Endothelial cell of umbilical vein (primary cell): ENCODE measurements at regions not wholly inside any gene's neighbourhood (a gene's known extent, or its start where the extent isn't known, plus 50 kb on each side); places are given as distances from the start of the nearest gene placed in this dataset.

ENCODE experiments used
- BruUV-seq: library from RNA; stranded (reverse); fragments of 400-500 nt; replicated peaks from 2 replicates; lab custom pipeline; 2021; lab: Mats Ljungman, UMichigan
- CTCF ChIA-PET: fragments of 300-600, 350-600 bp; sonication (Branson Sonifier 250); formaldehyde crosslinking; loops from one replicate; lab custom pipeline; 2021; ENCODE audit warnings: antibody characterized with exemption, inconsistent platforms; lab: Charles Lee
- POLR2A ChIA-PET: fragments of 300-600, 350-600 bp; sonication (Branson Sonifier 250); formaldehyde crosslinking; loops from one replicate; lab custom pipeline; 2021; ENCODE audit warnings: antibody characterized with exemption, inconsistent platforms; lab: Charles Lee
- DNase-seq: peaks from one replicate; pipeline ENCODE4 v3.0.0-alpha.2; 2011; ENCODE audit warnings: low read depth, low spot score
- FAIRE-seq: peaks from 2 replicates; lab custom pipeline; 2011; peaks lifted over from hg19 to GRCh38; lab: Jason Lieb, UNC
- H2AFZ ChIP-seq: 2 replicates; pipeline ENCODE4 v1.6.0; 2012; ENCODE audit warnings: low read depth, low read length, control low read depth, inconsistent platforms
- H3K27ac ChIP-seq: 2 replicates; pipeline ENCODE4 v1.5.1; 2011; ENCODE audit warnings: low read depth, mild to moderate bottlenecking, control low read depth, low read length, moderate library complexity; ENCODE audit not compliant: insufficient read depth
- H3K27me3 ChIP-seq, 2 experiments: 2 replicates each; pipeline versions ENCODE4 v1.6.0 to v1.6.1; 2011; ENCODE audit warnings: low read length in 2 of 2, mixed read lengths in 1 of 2; ENCODE audit not compliant: control insufficient read depth in 2 of 2, insufficient read depth in 2 of 2
- H3K36me3 ChIP-seq, 2 experiments: 2 replicates in 1 of 2; 3 replicates in 1 of 2; pipeline ENCODE4 v1.5.1; 2011; ENCODE audit warnings: low read length in 2 of 2, mild to moderate bottlenecking in 1 of 2, moderate library complexity in 1 of 2; ENCODE audit not compliant: control insufficient read depth in 2 of 2, insufficient read depth in 2 of 2; ENCODE audit errors: extremely low read depth in 1 of 2
- H3K4me1 ChIP-seq: 3 replicates; pipeline ENCODE4 v1.5.1; 2011; ENCODE audit warnings: mild to moderate bottlenecking, low read length; ENCODE audit not compliant: control insufficient read depth, insufficient read depth; ENCODE audit errors: extremely low read depth
- H3K4me2 ChIP-seq: 2 replicates; pipeline ENCODE4 v1.6.1; 2011; ENCODE audit warnings: low read length, control low read depth, mixed read lengths; ENCODE audit not compliant: insufficient read depth
- H3K4me3 ChIP-seq, 3 experiments: fragments of 200-600 bp in 1 of 3; sonication (generic), shearing (Covaris generic) in 1 of 3; replicated peaks in 1 of 3; 2 replicates each; pipeline ENCODE4 v1.5.1; 2011 to 2016; ENCODE audit warnings: control low read depth in 3 of 3, low read length in 3 of 3, mild to moderate bottlenecking in 2 of 3, inconsistent platforms in 1 of 3, low read depth in 1 of 3, moderate library complexity in 1 of 3; ENCODE audit not compliant: insufficient read depth in 1 of 3
- H3K79me2 ChIP-seq: 2 replicates; pipeline ENCODE4 v1.6.0; 2012; ENCODE audit warnings: low read length, inconsistent platforms; ENCODE audit not compliant: control insufficient read depth, insufficient read depth
- H3K9ac ChIP-seq: replicated peaks from 2 replicates; pipeline ENCODE3; 2011; ENCODE audit warnings: low read length, control low read depth; ENCODE audit not compliant: insufficient read depth; ENCODE audit errors: extremely low read depth
- H3K9me1 ChIP-seq: replicated peaks from 3 replicates; pipeline ENCODE4 v1.6.0; 2011; ENCODE audit warnings: mild to moderate bottlenecking, low read length; ENCODE audit not compliant: control insufficient read depth, insufficient read depth; ENCODE audit errors: extremely low read depth
- H3K9me3 ChIP-seq: replicated peaks from 2 replicates; pipeline ENCODE4 v1.5.1; 2012; ENCODE audit warnings: low read length, inconsistent platforms; ENCODE audit not compliant: control insufficient read depth, insufficient read depth
- H4K20me1 ChIP-seq: replicated peaks from 2 replicates; pipeline ENCODE3; 2011; ENCODE audit warnings: mild to moderate bottlenecking, low read length; ENCODE audit not compliant: control insufficient read depth, insufficient read depth; ENCODE audit errors: extremely low read depth
- CTCF ChIP-seq, 2 donors: IDR thresholded peaks; 1 replicate in 1 of 2; 2 replicates in 1 of 2; pipeline ENCODE4 v1.5.1; 2011; ENCODE audit warnings: low read length in 2 of 2, mild to moderate bottlenecking in 2 of 2, moderate library complexity in 2 of 2, control low read depth in 1 of 2, inconsistent platforms in 1 of 2, low read depth in 1 of 2; ENCODE audit not compliant: insufficient read depth in 1 of 2; ENCODE audit errors: extremely low read depth in 1 of 2
- EZH2 ChIP-seq: IDR thresholded peaks from 2 replicates; pipeline ENCODE4 v1.6.1; 2012; ENCODE audit warnings: borderline replicate concordance, low read depth, mild to moderate bottlenecking, moderate library complexity, low read length, inconsistent platforms; ENCODE audit not compliant: severe bottlenecking
- FOS ChIP-seq: IDR thresholded peaks from 2 replicates; pipeline ENCODE4 v1.6.1; 2011; ENCODE audit warnings: mild to moderate bottlenecking, low read length, moderate library complexity, borderline replicate concordance; ENCODE audit not compliant: insufficient read depth
- GATA2 ChIP-seq: IDR thresholded peaks from 2 replicates; pipeline ENCODE4 v1.7.0; 2011; ENCODE audit warnings: low read depth, mild to moderate bottlenecking, moderate library complexity, mixed read lengths, low read length; ENCODE audit not compliant: insufficient read length, insufficient read depth
- JUN ChIP-seq: IDR thresholded peaks from 2 replicates; pipeline ENCODE4 v1.6.1; 2011; ENCODE audit warnings: borderline replicate concordance, low read depth; ENCODE audit not compliant: insufficient read length, insufficient read depth
- MAX ChIP-seq: IDR thresholded peaks from 2 replicates; pipeline ENCODE4 v1.6.1; 2011; ENCODE audit not compliant: insufficient read depth, insufficient read length
- MYC ChIP-seq: IDR thresholded peaks from one replicate; pipeline ENCODE4 v1.6.1; 2011; ENCODE audit warnings: mild to moderate bottlenecking, low read depth, low read length
- POLR2A ChIP-seq: IDR thresholded peaks from 2 replicates; pipeline ENCODE4 v1.6.1; 2012; ENCODE audit warnings: low read depth, mild to moderate bottlenecking, control low read depth, low read length
- POLR2AphosphoS5 ChIP-seq: IDR thresholded peaks from 2 replicates; pipeline ENCODE4 v1.6.1; 2012; ENCODE audit warnings: low read depth, mild to moderate bottlenecking, control low read depth, low read length, moderate library complexity; ENCODE audit not compliant: insufficient read depth
- dilution Hi-C: fragments of 300-500 bp; cut with MboI; formaldehyde crosslinking; loops from one replicate; pipeline ENCODE4 v1.15.0; 2019; ENCODE audit warnings: low sequenced_read_pairs; ENCODE audit not compliant: extremely low pct_ligation_motif_present
- intact Hi-C: fragments of 100-400 bp; cut with micrococcal nuclease; formaldehyde crosslinking; loops from one replicate; pipeline ENCODE4 v1.10.0; 2022

- intact Hi-C loops: no loop called here
- Histone ChIP-seq H2AFZ (no peak overlapping the region), H3K4me3 (no peak overlapping the region), H4K20me1 (no peaks in the 10 kb centered on the region), H3K4me2 (no peak overlapping the region), H3K4me1 (no peaks in the 10 kb centered on the region), H3K27me3 (no peaks in the 10 kb centered on the region), H3K36me3 (no peaks in the 10 kb centered on the region), H3K9ac (no peak overlapping the region), H3K9me3 (peaks cover 7% of the 10 kb centered on the region), H3K27ac (no peak overlapping the region), H3K9me1 (no peaks in the 10 kb centered on the region), H3K79me2 (no peaks in the 10 kb centered on the region)
- dilution Hi-C loops: no loop called here
- DNase-seq: no peak
- ChIA-PET CTCF (no interaction called here), POLR2A (no interaction called here)
- no peak for TF ChIP-seq MAX
- no peak for TF ChIP-seq MYC
- TF ChIP-seq POLR2AphosphoS5: no peak
- no peak for TF ChIP-seq GATA2
- TF ChIP-seq CTCF (IDR thresholded peaks at IDR 0.05; ENCODE audit: extremely low read depth in 1 of 2, insufficient read depth in 1 of 2, low read depth in 1 of 2, low read length in 2 of 2): no peak
- TF ChIP-seq POLR2A: no peak
- no peak for TF ChIP-seq JUN
- no peak for TF ChIP-seq FOS
- no peak for TF ChIP-seq EZH2
- FAIRE-seq: no peak
- no TSS peak for BruUV-seq
These were observed 827.2 kb upstream of the FRG1 start for GRCh38 chr4:189113389-189113888.
